AG09309 (cell line): ENCODE measurements at regions not wholly inside any gene's neighbourhood (a gene's known extent, or its start where the extent isn't known, plus 50 kb on each side); places are given as distances from the start of the nearest gene placed in this dataset.
"Not testable (repeated sequence)": the region's sequence is repeated elsewhere in the genome, so short reads cannot be mapped to it uniquely, and the experiment has no call there.

ENCODE experiments used
- DNase-seq: peaks from one replicate; pipeline ENCODE4 v3.0.0-alpha.2; 2010; ENCODE audit warnings: low read depth
- H3K4me3 ChIP-seq: 2 replicates; pipeline ENCODE4 v1.5.1; 2011; ENCODE audit warnings: mild to moderate bottlenecking, low read depth, low read length, moderate library complexity; ENCODE audit not compliant: control insufficient read depth
- CTCF ChIP-seq: IDR thresholded peaks from 2 replicates; pipeline ENCODE4 v1.5.1; 2011; ENCODE audit warnings: mild to moderate bottlenecking, low read depth, low read length, inconsistent platforms; ENCODE audit not compliant: insufficient read depth, control insufficient read depth; ENCODE audit errors: missing control alignments

GRCh38 chr15:69669446-69669845 lies 216.8 kb downstream of the RPLP1 start:
- TF ChIP-seq CTCF: no peak
- no peak for DNase-seq
- no peak overlapping the region for H3K4me3 ChIP-seq

- DNase-seq: no peak
- no peak for TF ChIP-seq CTCF
Observed at GRCh38 chr15:69673291-69673881, 220.8 kb downstream of the RPLP1 start.

GRCh38 chr15:69675731-69676130 lies 223.1 kb downstream of the RPLP1 start:
- TF ChIP-seq CTCF: no peak
- no peak for DNase-seq
- H3K4me3 ChIP-seq: no peak overlapping the region

More at GRCh38 chr15:69673291-69673881, 220.8 kb downstream of the RPLP1 start:
- no peak overlapping the region for H3K4me3 ChIP-seq

- no peak overlapping the region for H3K4me3 ChIP-seq
- DNase-seq: no peak
- TF ChIP-seq CTCF: no peak
Observed at GRCh38 chr15:69677403-69677802, 224.8 kb downstream of the RPLP1 start.

GRCh38 chr15:69679623-69680228 lies 227.1 kb downstream of the RPLP1 start:
- no peak overlapping the region for H3K4me3 ChIP-seq
- no peak for DNase-seq
- no peak for TF ChIP-seq CTCF

GRCh38 chr15:69684823-69685222 lies 232.2 kb downstream of the RPLP1 start:
- H3K4me3 ChIP-seq, DNase-seq: not testable (repeated sequence)

- H3K4me3 ChIP-seq: no peak overlapping the region
- no peak for TF ChIP-seq CTCF
- DNase-seq: no peak
Observed at GRCh38 chr15:69685512-69686452, 233.2 kb downstream of the RPLP1 start.
